ENCODE measurements at regions not wholly inside any gene's neighbourhood (a gene's known extent, or its start where the extent isn't known, plus 50 kb on each side); places are given as distances from the start of the nearest gene placed in this dataset.

DNA sequence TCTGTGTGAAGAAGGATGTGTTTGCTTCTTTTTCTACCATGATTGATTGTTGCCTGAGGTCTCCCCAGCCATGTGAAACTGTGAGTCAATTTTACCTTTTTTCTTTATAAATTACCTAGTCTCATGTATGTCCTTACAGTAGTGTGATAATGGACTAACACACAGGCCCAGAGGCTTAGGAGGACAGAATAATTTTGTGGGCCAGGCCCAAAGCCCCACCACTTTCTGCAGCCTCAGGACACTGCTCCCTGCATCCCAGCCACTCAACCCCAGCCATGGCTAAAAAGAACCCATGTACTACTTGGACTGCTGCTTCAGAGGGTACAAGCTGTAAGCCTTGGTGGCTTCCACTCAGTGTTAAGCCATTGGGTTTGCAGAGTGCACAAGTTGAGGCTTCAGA lies 512.7 kb upstream of the CT83 start:
- TF ChIP-seq, protein P1, sequence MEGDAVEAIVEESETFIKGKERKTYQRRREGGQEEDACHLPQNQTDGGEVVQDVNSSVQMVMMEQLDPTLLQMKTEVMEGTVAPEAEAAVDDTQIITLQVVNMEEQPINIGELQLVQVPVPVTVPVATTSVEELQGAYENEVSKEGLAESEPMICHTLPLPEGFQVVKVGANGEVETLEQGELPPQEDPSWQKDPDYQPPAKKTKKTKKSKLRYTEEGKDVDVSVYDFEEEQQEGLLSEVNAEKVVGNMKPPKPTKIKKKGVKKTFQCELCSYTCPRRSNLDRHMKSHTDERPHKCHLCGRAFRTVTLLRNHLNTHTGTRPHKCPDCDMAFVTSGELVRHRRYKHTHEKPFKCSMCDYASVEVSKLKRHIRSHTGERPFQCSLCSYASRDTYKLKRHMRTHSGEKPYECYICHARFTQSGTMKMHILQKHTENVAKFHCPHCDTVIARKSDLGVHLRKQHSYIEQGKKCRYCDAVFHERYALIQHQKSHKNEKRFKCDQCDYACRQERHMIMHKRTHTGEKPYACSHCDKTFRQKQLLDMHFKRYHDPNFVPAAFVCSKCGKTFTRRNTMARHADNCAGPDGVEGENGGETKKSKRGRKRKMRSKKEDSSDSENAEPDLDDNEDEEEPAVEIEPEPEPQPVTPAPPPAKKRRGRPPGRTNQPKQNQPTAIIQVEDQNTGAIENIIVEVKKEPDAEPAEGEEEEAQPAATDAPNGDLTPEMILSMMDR (conservative IDR thresholded peaks at IDR 0.05; ENCODE audit: low read length) = no peak
- no peak for TF ChIP-seq EZH2phosphoT487 (IDR thresholded peaks at IDR 0.05; ENCODE audit: borderline replicate concordance, low read depth, low read length)
